Prostate gland (tissue), 2 donors: ENCODE measurements at regions not wholly inside any gene's neighbourhood (a gene's known extent, or its start where the extent isn't known, plus 50 kb on each side); places are given as distances from the start of the nearest gene placed in this dataset.

ENCODE experiments used
- DNase-seq: peaks from one replicate; pipeline ENCODE4 v3.0.0-alpha.2; 2019; ENCODE audit warnings: low spot score
- H3K27ac ChIP-seq, 2 donors: fragments of 200-600 bp; sonication (generic); 2 replicates each; pipeline ENCODE4 v1.5.1; 2017 to 2019
- H3K27me3 ChIP-seq: fragments of 200-600 bp; sonication (generic); replicated peaks from 2 replicates; pipeline ENCODE4 v1.5.1; 2019; ENCODE audit not compliant: insufficient read depth
- H3K36me3 ChIP-seq, 2 donors: fragments of 200-600 bp; sonication (generic); 1 replicate in 1 of 2; 2 replicates in 1 of 2; pipeline versions ENCODE4 v1.5.1 to v1.8.1; 2017 to 2019
- H3K4me1 ChIP-seq: fragments of 200-600 bp; sonication (generic); replicated peaks from 2 replicates; pipeline ENCODE4 v1.5.1; 2019
- H3K4me3 ChIP-seq, 2 donors: fragments of 200-600 bp; sonication (generic); 2 replicates each; pipeline ENCODE4 v1.5.1; 2017 to 2019
- H3K9me3 ChIP-seq: fragments of 200-600 bp; sonication (generic); 2 replicates; pipeline ENCODE4 v1.5.1; 2017
- POLR2A ChIP-seq: fragments of 450-650 bp; IDR thresholded peaks from one replicate; pipeline ENCODE4 v1.6.1; 2016; ENCODE audit warnings: antibody characterized with exemption, mild to moderate bottlenecking
- POLR2AphosphoS5 ChIP-seq: sonication (generic); formaldehyde crosslinking; IDR thresholded peaks from one replicate; pipeline ENCODE4 v1.6.1; 2017; ENCODE audit warnings: antibody characterized with exemption
- WGBS: methylation state at CpG from one replicate; pipeline ENCODE4 v1.1.5; 2018; 5-methylcytosine and 5-hydroxymethylcytosine counted together
- intact Hi-C: fragments of 100-400 bp; cut with DNase I; formaldehyde crosslinking; loops from one replicate; pipeline ENCODE4 v1.14.2; 2022
- TF ChIP-seq, protein P1 (sequence below), 4 experiments: fragments of 200-600 bp in 2 of 4; fragments of 450-650 bp in 2 of 4; sonication (generic) in 2 of 4; IDR thresholded peaks; 1 replicate in 3 of 4; 2 replicates in 1 of 4; pipeline ENCODE4 v1.5.1; 2016 to 2019; ENCODE audit warnings: antibody characterized with exemption in 4 of 4, mild to moderate bottlenecking in 2 of 4, moderate library complexity in 2 of 4

DNA sequence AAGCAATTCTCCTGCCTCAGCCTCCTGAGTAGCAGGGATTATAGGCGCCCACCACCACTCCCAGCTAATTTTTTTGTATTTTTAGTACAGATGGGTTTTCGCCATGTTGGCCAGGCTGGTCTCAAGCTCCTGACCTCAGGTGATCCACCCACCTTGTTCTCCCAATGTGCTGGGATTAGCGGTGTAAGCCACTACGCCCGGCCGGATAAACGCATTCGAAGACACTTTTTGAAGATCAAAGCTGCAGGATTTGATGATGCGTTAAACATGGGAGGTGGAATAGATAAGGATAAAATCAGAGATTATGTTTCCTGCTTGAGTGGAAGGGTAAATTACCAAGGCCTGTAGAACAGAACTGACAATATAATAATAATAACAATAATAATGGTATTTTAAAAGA, 389.4 kb upstream of the POU3F1 start:
- TF ChIP-seq POLR2AphosphoS5, result no peak
- TF ChIP-seq, protein P1, sequence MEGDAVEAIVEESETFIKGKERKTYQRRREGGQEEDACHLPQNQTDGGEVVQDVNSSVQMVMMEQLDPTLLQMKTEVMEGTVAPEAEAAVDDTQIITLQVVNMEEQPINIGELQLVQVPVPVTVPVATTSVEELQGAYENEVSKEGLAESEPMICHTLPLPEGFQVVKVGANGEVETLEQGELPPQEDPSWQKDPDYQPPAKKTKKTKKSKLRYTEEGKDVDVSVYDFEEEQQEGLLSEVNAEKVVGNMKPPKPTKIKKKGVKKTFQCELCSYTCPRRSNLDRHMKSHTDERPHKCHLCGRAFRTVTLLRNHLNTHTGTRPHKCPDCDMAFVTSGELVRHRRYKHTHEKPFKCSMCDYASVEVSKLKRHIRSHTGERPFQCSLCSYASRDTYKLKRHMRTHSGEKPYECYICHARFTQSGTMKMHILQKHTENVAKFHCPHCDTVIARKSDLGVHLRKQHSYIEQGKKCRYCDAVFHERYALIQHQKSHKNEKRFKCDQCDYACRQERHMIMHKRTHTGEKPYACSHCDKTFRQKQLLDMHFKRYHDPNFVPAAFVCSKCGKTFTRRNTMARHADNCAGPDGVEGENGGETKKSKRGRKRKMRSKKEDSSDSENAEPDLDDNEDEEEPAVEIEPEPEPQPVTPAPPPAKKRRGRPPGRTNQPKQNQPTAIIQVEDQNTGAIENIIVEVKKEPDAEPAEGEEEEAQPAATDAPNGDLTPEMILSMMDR (IDR thresholded peaks at IDR 0.05), result no peak
- no peak for TF ChIP-seq POLR2A
- DNase-seq, result no peak
- WGBS, result 86% methylated on average over 9 of the region's 9 CpGs
- intact Hi-C loops, result no loop called here
- Histone ChIP-seq H3K4me1 (no peaks in the 10 kb centered on the region), H3K27me3 (no peaks in the 10 kb centered on the region), H3K27ac (no peak overlapping the region), H3K36me3 (no peaks in the 10 kb centered on the region), H3K4me3 (no peak overlapping the region), H3K9me3 (no peaks in the 10 kb centered on the region)

DNA sequence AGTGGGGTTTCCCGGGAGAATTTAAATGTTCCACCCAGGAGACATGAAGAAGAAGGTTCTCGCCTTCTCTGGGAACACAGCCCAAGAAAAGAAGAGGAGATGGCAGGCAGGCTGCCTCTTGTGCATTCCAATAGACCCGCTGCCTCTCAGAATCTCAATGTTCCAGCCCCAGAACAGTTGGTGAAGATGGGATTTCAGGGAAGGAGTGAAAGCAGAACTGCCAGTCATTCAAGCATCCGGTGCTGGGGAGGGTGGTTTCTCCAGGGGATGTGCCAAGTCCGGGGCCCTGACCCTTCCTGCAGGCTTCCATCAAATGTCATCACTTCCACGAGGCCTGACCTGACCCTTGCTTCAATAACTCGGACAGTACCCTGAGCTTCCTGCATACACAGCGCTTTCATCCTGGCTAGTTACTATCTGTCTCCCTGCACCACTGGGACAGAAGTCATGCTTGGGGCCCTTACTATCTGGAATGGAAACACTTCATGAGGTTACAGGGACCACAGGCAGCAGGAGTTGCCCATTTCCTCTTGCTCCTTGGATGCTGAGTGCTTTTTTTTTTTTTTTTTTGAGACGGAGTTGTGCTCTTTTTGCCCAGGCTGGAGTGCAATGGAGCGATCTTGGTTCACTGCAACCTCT, 386.6 kb upstream of the POU3F1 start:
- no peaks in the 10 kb centered on the region for H3K36me3 ChIP-seq
- H3K9me3 ChIP-seq, result no peaks in the 10 kb centered on the region
- no peak for DNase-seq
- no peaks in the 10 kb centered on the region for H3K27me3 ChIP-seq
- no peak overlapping the region for H3K4me3 ChIP-seq
- no peak overlapping the region for H3K27ac ChIP-seq
- intact Hi-C loops, result no loop called here
- TF ChIP-seq POLR2AphosphoS5, result no peak
- TF ChIP-seq, protein P1 (IDR thresholded peaks at IDR 0.05), result no peak
- no peak for TF ChIP-seq POLR2A
- 70% methylated on average over 10 of the region's 10 CpGs for WGBS
- H3K4me1 ChIP-seq, result no peaks in the 10 kb centered on the region

DNA sequence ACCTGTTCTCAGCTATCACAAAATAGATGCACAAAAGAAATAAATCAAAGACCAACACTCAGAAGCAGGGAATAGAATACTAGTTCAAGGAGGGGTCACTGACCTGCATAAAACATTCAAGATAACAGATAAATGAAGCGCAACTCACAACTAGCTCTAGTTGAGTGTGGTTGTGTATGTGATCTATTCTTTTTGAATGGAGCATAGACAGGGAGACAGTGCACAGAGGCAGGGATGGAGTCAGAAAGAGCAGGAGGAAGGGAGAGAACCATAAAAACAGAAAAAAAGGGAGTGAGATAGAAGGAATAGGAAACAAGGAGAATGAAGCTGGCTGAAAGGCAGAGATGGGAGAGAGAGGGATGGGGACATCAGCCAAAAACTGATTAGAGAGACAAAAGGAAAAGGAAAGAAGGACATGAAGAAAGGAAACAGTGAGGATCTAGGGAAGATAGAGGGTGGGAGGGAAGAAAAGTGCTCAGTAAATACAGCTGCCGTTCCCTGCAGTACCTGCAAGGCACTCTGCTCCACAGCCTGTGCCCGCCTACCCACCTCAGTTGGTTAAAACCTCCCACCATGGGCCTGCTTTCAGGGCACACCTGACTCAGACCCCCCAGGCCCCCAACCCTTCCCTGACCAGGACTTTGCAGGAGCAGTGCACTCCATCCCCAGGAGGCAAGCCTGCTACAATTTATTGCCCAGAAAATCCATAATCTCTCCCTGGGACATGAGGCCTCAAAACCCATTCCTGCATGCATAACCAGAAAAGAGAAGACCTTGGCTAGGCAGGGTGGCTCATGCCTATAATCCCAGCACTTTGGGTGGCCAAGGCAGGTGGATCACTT, 385.2 kb upstream of the POU3F1 start:
- H3K27ac ChIP-seq, result no peak overlapping the region
- H3K36me3 ChIP-seq, result no peaks in the 10 kb centered on the region
- no peaks in the 10 kb centered on the region for H3K9me3 ChIP-seq
- no peaks in the 10 kb centered on the region for H3K27me3 ChIP-seq
- no peak overlapping the region for H3K4me3 ChIP-seq
- H3K4me1 ChIP-seq, result no peaks in the 10 kb centered on the region
- WGBS, result 78% methylated on average over 3 of the region's 3 CpGs
- intact Hi-C loops, result no loop called here
- no peak for DNase-seq
- TF ChIP-seq, protein P1 (IDR thresholded peaks at IDR 0.05), result no peak
- TF ChIP-seq POLR2A, result no peak
- TF ChIP-seq POLR2AphosphoS5, result no peak

DNA sequence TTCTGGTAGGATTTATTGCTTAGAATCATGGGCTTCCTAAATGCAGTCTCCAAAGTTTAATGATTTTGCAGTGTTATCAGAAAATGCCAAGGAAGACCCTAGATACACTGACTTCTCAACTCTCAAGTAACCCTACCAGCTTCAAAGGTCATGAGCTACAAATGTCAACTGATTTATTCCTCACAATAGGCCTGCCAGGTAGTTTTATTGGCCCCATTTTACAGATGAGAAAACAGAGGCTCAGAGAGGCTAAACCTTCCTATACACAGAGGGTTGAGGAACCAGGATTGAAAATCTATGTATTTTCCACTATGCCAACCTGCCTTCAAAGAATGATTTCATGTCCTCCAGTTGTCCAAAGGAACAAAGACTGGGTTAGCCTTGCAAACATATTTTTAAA, 384.4 kb upstream of the POU3F1 start:
- Histone ChIP-seq H3K4me1 (no peaks in the 10 kb centered on the region), H3K9me3 (no peaks in the 10 kb centered on the region), H3K4me3 (no peak overlapping the region), H3K36me3 (no peaks in the 10 kb centered on the region), H3K27ac (no peak overlapping the region), H3K27me3 (no peaks in the 10 kb centered on the region)
- no peak for TF ChIP-seq POLR2A
- TF ChIP-seq, protein P1 (IDR thresholded peaks at IDR 0.05), result no peak
- TF ChIP-seq POLR2AphosphoS5, result no peak
- intact Hi-C loops, result no loop called here
- DNase-seq, result no peak

DNA sequence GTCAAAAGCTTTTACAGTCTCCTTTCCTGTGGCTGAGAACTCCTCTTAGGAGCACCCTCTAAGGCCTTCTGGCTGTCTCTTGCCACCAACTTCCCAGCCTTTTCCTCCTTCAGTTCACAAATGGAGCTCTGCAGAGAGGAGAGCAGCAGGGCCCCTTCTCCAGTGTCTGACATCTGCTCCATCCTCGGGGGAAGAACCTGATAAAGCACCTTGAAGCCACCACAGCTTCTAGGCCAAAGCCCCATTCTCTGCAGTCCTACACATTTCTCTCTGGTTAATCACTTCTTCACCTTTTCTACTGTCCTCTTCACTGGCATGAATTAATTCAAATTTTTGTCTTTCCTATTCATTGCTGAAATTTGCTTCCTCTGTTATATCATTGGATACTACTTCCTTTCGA, 378.1 kb upstream of the POU3F1 start:
- 88% methylated on average over 2 of the region's 2 CpGs for WGBS

More for the DNA sequence above, 378.1 kb upstream of the POU3F1 start:
- Histone ChIP-seq H3K27ac (no peak overlapping the region), H3K27me3 (no peaks in the 10 kb centered on the region), H3K4me1 (no peaks in the 10 kb centered on the region), H3K4me3 (no peak overlapping the region), H3K36me3 (no peaks in the 10 kb centered on the region), H3K9me3 (no peaks in the 10 kb centered on the region)
- no peak for DNase-seq
- intact Hi-C loops, result no loop called here
- TF ChIP-seq POLR2A (no peak), POLR2AphosphoS5 (no peak)
- TF ChIP-seq, protein P1 (IDR thresholded peaks at IDR 0.05), result no peak
